ENCODE measurements at regions not wholly inside any gene's neighbourhood (a gene's known extent, or its start where the extent isn't known, plus 50 kb on each side); places are given as distances from the start of the nearest gene placed in this dataset.
A peak's percentile ranks its signal among the peaks of the same experiment; 100 is the strongest.

GRCh38 chr6:137660296-137660731 lies 166.1 kb upstream of the OLIG3 start:
- H3K36me3 ChIP-seq (ENCODE audit: control insufficient read depth in 2 of 3, insufficient read depth in 3 of 3, low read length in 3 of 3), result no peaks in the 10 kb centered on the region
- TF ChIP-seq CTCF (IDR thresholded peaks at IDR 0.05; ENCODE audit: borderline replicate concordance, extremely low read depth, insufficient read depth), result no peak
- FAIRE-seq (no peak), DNase-seq (no peak)
- H3K27ac ChIP-seq (ENCODE audit: low read depth in 2 of 2, low read length in 2 of 2), result no peak overlapping the region
- no peak overlapping the region for H3K9ac ChIP-seq (ENCODE audit: low read length in 3 of 3)
- intact Hi-C loops (cut with DNase I), result no loop called here
- no peaks in the 10 kb centered on the region for H3K4me1 ChIP-seq (ENCODE audit: control insufficient read depth in 2 of 3, insufficient read depth in 2 of 3, low read depth in 1 of 3, low read length in 3 of 3)
- peaks cover 0 to 4% (median 2%) of the 10 kb centered on the region in 3 donors for H3K9me3 ChIP-seq (ENCODE audit: control insufficient read depth in 2 of 3, insufficient read depth in 1 of 3, low read length in 3 of 3)
- no peak overlapping the region for H3K4me3 ChIP-seq (ENCODE audit: low read length in 3 of 3)
- H3K27me3 ChIP-seq (ENCODE audit: control insufficient read depth, insufficient read depth, low read length), result no peaks in the 10 kb centered on the region

GRCh38 chr6:137661601-137662000 lies 167.4 kb upstream of the OLIG3 start:
- Histone ChIP-seq H3K4me3 (ENCODE audit: low read length in 3 of 3) (no peak overlapping the region), H3K9me3 (ENCODE audit: control insufficient read depth in 2 of 3, insufficient read depth in 1 of 3, low read length in 3 of 3) (no peaks in the 10 kb centered on the region), H3K36me3 (ENCODE audit: control insufficient read depth in 2 of 3, insufficient read depth in 3 of 3, low read length in 3 of 3) (no peaks in the 10 kb centered on the region), H3K27me3 (ENCODE audit: control insufficient read depth, insufficient read depth, low read length) (no peaks in the 10 kb centered on the region), H3K4me1 (ENCODE audit: control insufficient read depth in 2 of 3, insufficient read depth in 2 of 3, low read depth in 1 of 3, low read length in 3 of 3) (no peaks in the 10 kb centered on the region), H3K9ac (ENCODE audit: low read length in 3 of 3) (no peak overlapping the region), H3K27ac (ENCODE audit: low read depth in 2 of 2, low read length in 2 of 2) (no peak overlapping the region)
- TF ChIP-seq CTCF (IDR thresholded peaks at IDR 0.05; ENCODE audit: borderline replicate concordance, extremely low read depth, insufficient read depth), result no peak
- peak in 1 of 5 donors; percentile 8 for DNase-seq
- intact Hi-C loops (cut with DNase I), result no loop called here
- FAIRE-seq, result no peak

GRCh38 chr6:137664183-137664582 lies 170.0 kb upstream of the OLIG3 start:
- DNase-seq, result no peak
- Histone ChIP-seq H3K9me3 (ENCODE audit: control insufficient read depth in 2 of 3, insufficient read depth in 1 of 3, low read length in 3 of 3) (no peaks in the 10 kb centered on the region), H3K36me3 (ENCODE audit: control insufficient read depth in 2 of 3, insufficient read depth in 3 of 3, low read length in 3 of 3) (no peaks in the 10 kb centered on the region), H3K4me3 (ENCODE audit: low read length in 3 of 3) (no peak overlapping the region), H3K27me3 (ENCODE audit: control insufficient read depth, insufficient read depth, low read length) (no peaks in the 10 kb centered on the region), H3K9ac (ENCODE audit: low read length in 3 of 3) (no peak overlapping the region), H3K4me1 (ENCODE audit: control insufficient read depth in 2 of 3, insufficient read depth in 2 of 3, low read depth in 1 of 3, low read length in 3 of 3) (no peaks in the 10 kb centered on the region), H3K27ac (ENCODE audit: low read depth in 2 of 2, low read length in 2 of 2) (no peak overlapping the region)
- FAIRE-seq, result no peak
- TF ChIP-seq CTCF (IDR thresholded peaks at IDR 0.05; ENCODE audit: borderline replicate concordance, extremely low read depth, insufficient read depth), result no peak
- intact Hi-C loops (cut with DNase I), result no loop called here

- H3K9me3 ChIP-seq (ENCODE audit: control insufficient read depth in 2 of 3, insufficient read depth in 1 of 3, low read length in 3 of 3), result no peaks in the 10 kb centered on the region
- no peak overlapping the region for H3K27ac ChIP-seq (ENCODE audit: low read depth in 2 of 2, low read length in 2 of 2)
- no peaks in the 10 kb centered on the region for H3K27me3 ChIP-seq (ENCODE audit: control insufficient read depth, insufficient read depth, low read length)
- DNase-seq (peak in 4 of 5 donors; percentile 33 to 91 (median 64)), FAIRE-seq (no peak)
- no peak overlapping the region for H3K9ac ChIP-seq (ENCODE audit: low read length in 3 of 3)
- H3K4me1 ChIP-seq (ENCODE audit: control insufficient read depth in 2 of 3, insufficient read depth in 2 of 3, low read depth in 1 of 3, low read length in 3 of 3), result no peaks in the 10 kb centered on the region
- no peak overlapping the region for H3K4me3 ChIP-seq (ENCODE audit: low read length in 3 of 3)
- no peak for TF ChIP-seq CTCF (IDR thresholded peaks at IDR 0.05; ENCODE audit: borderline replicate concordance, extremely low read depth, insufficient read depth)
- no peaks in the 10 kb centered on the region for H3K36me3 ChIP-seq (ENCODE audit: control insufficient read depth in 2 of 3, insufficient read depth in 3 of 3, low read length in 3 of 3)
- intact Hi-C loops (cut with DNase I), result no loop called here
These were observed 171.2 kb upstream of the OLIG3 start for GRCh38 chr6:137665342-137665934.
